HepG2 (cell line): ENCODE measurements at regions not wholly inside any gene's neighbourhood (a gene's known extent, or its start where the extent isn't known, plus 50 kb on each side); places are given as distances from the start of the nearest gene placed in this dataset.

Source experiments
- IKZF5 ChIP-seq: IDR thresholded peaks from 2 replicates; pipeline ENCODE4 v1.6.1; 2018; ENCODE audit warnings: missing genetic modification reagents, mild to moderate bottlenecking, missing compliant biosample characterization
- MAFG ChIP-seq: sonication (generic); formaldehyde crosslinking; IDR thresholded peaks from 2 replicates; pipeline ENCODE4 v1.5.1; 2020; ENCODE audit warnings: mild to moderate bottlenecking, missing genetic modification reagents
- MED13 ChIP-seq: sonication (generic); formaldehyde crosslinking; IDR thresholded peaks from 2 replicates; pipeline ENCODE4 v1.5.0; 2020; ENCODE audit warnings: missing genetic modification reagents
- POLR2AphosphoS5 ChIP-seq: IDR thresholded peaks from 2 replicates; pipeline ENCODE4 v1.6.1; 2012; ENCODE audit warnings: low read depth, low read length
- REL ChIP-seq: sonication (generic); formaldehyde crosslinking; conservative IDR thresholded peaks from 2 replicates; pipeline ENCODE4 v1.8.0; 2022; ENCODE audit warnings: mild to moderate bottlenecking, missing genetic modification reagents, moderate library complexity
- REST ChIP-seq, 2 experiments: IDR thresholded peaks; 2 replicates each; pipeline ENCODE4 v1.6.1; 2011 to 2012; ENCODE audit warnings: low read length in 2 of 2, borderline replicate concordance in 1 of 2, low read depth in 1 of 2, mild to moderate bottlenecking in 1 of 2, moderate library complexity in 1 of 2
- SIN3A ChIP-seq: IDR thresholded peaks from 2 replicates; pipeline ENCODE4 v1.6.1; 2011; ENCODE audit warnings: low read depth, mild to moderate bottlenecking, control low read depth, low read length, borderline replicate concordance
- TCF12 ChIP-seq, 2 experiments: fragments of 450-650 bp in 1 of 2; sonication (generic) in 1 of 2; formaldehyde crosslinking in 1 of 2; IDR thresholded peaks; 2 replicates each; pipeline versions ENCODE4 v1.6.1 to v1.8.0; 2017 to 2022; ENCODE audit warnings: antibody characterized with exemption in 1 of 2, mild to moderate bottlenecking in 1 of 2, missing genetic modification reagents in 1 of 2, moderate library complexity in 1 of 2
- U2AF2 ChIP-seq: fragments of 200-400 bp; formaldehyde crosslinking; IDR thresholded peaks from 2 replicates; pipeline ENCODE4 v1.6.1; 2017; ENCODE audit warnings: low read depth, mild to moderate bottlenecking, low read length
- ZNF121 ChIP-seq: sonication (generic); formaldehyde crosslinking; IDR thresholded peaks from 2 replicates; pipeline ENCODE4 v1.5.0; 2020; ENCODE audit warnings: mild to moderate bottlenecking, missing genetic modification reagents
- ZNF503 ChIP-seq: sonication (generic); formaldehyde crosslinking; IDR thresholded peaks from 2 replicates; pipeline ENCODE4 v1.4.0; 2020; ENCODE audit warnings: missing genetic modification reagents
- ZNF747 ChIP-seq: sonication (generic); formaldehyde crosslinking; IDR thresholded peaks from 2 replicates; pipeline ENCODE4 v1.8.1; 2023; ENCODE audit warnings: missing genetic modification reagents, mild to moderate bottlenecking, borderline replicate concordance
- ZNF761 ChIP-seq: sonication (generic); formaldehyde crosslinking; conservative IDR thresholded peaks from 2 replicates; pipeline ENCODE4 v1.4.0; 2020; ENCODE audit warnings: mild to moderate bottlenecking, missing genetic modification reagents

- TF ChIP-seq MED13 (CRISPR knock-in tag), result no peak
- no peak for TF ChIP-seq ZNF503
- TF ChIP-seq REST (IDR thresholded peaks at IDR 0.05; ENCODE audit: borderline replicate concordance in 1 of 2, low read depth in 1 of 2, low read length in 2 of 2), result no peak
- TF ChIP-seq SIN3A, result no peak
- no peak for TF ChIP-seq TCF12 (IDR thresholded peaks at IDR 0.05)
- no peak for TF ChIP-seq TCF12 (CRISPR knock-in tag; IDR thresholded peaks at IDR 0.05)
- TF ChIP-seq ZNF747 (CRISPR knock-in tag), result no peak
- no peak for TF ChIP-seq MAFG (CRISPR knock-in tag)
- TF ChIP-seq IKZF5 (CRISPR knock-in tag), result no peak
- no peak for TF ChIP-seq POLR2AphosphoS5
- no peak for TF ChIP-seq ZNF761 (CRISPR knock-in tag)
- no peak for TF ChIP-seq U2AF2
- no peak for TF ChIP-seq REL (CRISPR knock-in tag)
- no peak for TF ChIP-seq ZNF121 (CRISPR knock-in tag)
Observed at GRCh38 chr9:129547063-129547462, 73.8 kb downstream of the C9orf50 start.
